Caco-2 (cell line): ENCODE measurements at regions not wholly inside any gene's neighbourhood (a gene's known extent, or its start where the extent isn't known, plus 50 kb on each side); places are given as distances from the start of the nearest gene placed in this dataset.

Source experiments
- BruUV-seq: library from RNA; stranded (reverse); fragments of 400-500 nt; replicated peaks from 2 replicates; lab custom pipeline; 2021; lab: Mats Ljungman, UMichigan
- CTCF ChIA-PET: fragments of 300-600 bp; sonication (Branson Sonifier 250); formaldehyde crosslinking; loops from one replicate; lab custom pipeline; 2022; ENCODE audit warnings: antibody characterized with exemption; lab: Charles Lee
- POLR2A ChIA-PET: fragments of 300-600 bp; sonication (Branson Sonifier 250); formaldehyde crosslinking; loops from one replicate; lab custom pipeline; 2022; ENCODE audit warnings: antibody characterized with exemption; lab: Charles Lee
- DNase-seq, 2 experiments: peaks; one replicate each; pipeline versions ENCODE4 v3.0.0 to v3.0.0-alpha.2; 2020 to 2022
- H3K27me3 ChIP-seq: replicated peaks from 2 replicates; pipeline ENCODE4 v1.6.0; 2011; ENCODE audit warnings: low read length; ENCODE audit not compliant: control insufficient read depth, insufficient read depth
- H3K36me3 ChIP-seq: 2 replicates; pipeline ENCODE4 v1.5.1; 2011; ENCODE audit warnings: low read length; ENCODE audit not compliant: control insufficient read depth, insufficient read depth
- H3K4me1 ChIP-seq: fragments of 250-450 bp; sonication (Bioruptor Pico); 2 replicates; pipeline ENCODE4 v1.5.1; 2020; ENCODE audit warnings: mild to moderate bottlenecking
- H3K4me3 ChIP-seq: 2 replicates; pipeline ENCODE4 v1.5.1; 2011; ENCODE audit warnings: low read depth, mild to moderate bottlenecking, control low read depth, low read length
- H3K9me3 ChIP-seq: fragments of 250-450 bp; sonication (Bioruptor Pico); 2 replicates; pipeline ENCODE4 v1.5.1; 2020; ENCODE audit warnings: mild to moderate bottlenecking, moderate library complexity
- H3K27ac Mint-ChIP-seq: one replicate; pipeline ENCODE4 v1.8.0; 2022; ENCODE audit warnings: mixed read lengths; ENCODE audit not compliant: unreplicated experiment
- H3K27me3 Mint-ChIP-seq: one replicate; pipeline ENCODE4 v1.8.0; 2022; ENCODE audit warnings: mixed read lengths; ENCODE audit not compliant: insufficient read depth, unreplicated experiment
- H3K36me3 Mint-ChIP-seq: one replicate; pipeline ENCODE4 v1.8.0; 2022; ENCODE audit warnings: mild to moderate bottlenecking, mixed read lengths; ENCODE audit not compliant: insufficient read depth, unreplicated experiment
- H3K4me1 Mint-ChIP-seq: one replicate; pipeline ENCODE4 v1.8.0; 2022; ENCODE audit warnings: low read depth, mixed read lengths; ENCODE audit not compliant: unreplicated experiment
- H3K4me3 Mint-ChIP-seq: one replicate; pipeline ENCODE4 v1.8.0; 2022; ENCODE audit warnings: mild to moderate bottlenecking, moderate library complexity, mixed read lengths; ENCODE audit not compliant: unreplicated experiment
- H3K9me3 Mint-ChIP-seq: one replicate; pipeline ENCODE4 v1.8.0; 2022; ENCODE audit warnings: mixed read lengths; ENCODE audit not compliant: unreplicated experiment
- CTCF ChIP-seq, 2 experiments: fragments of 200-600 bp in 1 of 2; IDR thresholded peaks; 1 replicate in 1 of 2; 2 replicates in 1 of 2; pipeline versions ENCODE4 v1.5.1 to v1.8.0; 2011 to 2022; ENCODE audit warnings: antibody characterized with exemption in 1 of 2, control low read depth in 1 of 2, inconsistent platforms in 1 of 2, low read depth in 1 of 2, low read length in 1 of 2, mild to moderate bottlenecking in 1 of 2, moderate library complexity in 1 of 2; ENCODE audit not compliant: insufficient read depth in 1 of 2, severe bottlenecking in 1 of 2, unreplicated experiment in 1 of 2
- intact Hi-C: fragments of 100-400 bp; cut with micrococcal nuclease; formaldehyde crosslinking; loops from one replicate; pipeline ENCODE4 v1.10.0; 2022; ENCODE audit not compliant: unreplicated experiment

- H3K36me3 Mint-ChIP-seq, result peaks cover 6% of the 10 kb centered on the region
- no peak for TF ChIP-seq CTCF (IDR thresholded peaks at IDR 0.05; ENCODE audit: insufficient read depth in 1 of 2, low read depth in 1 of 2, low read length in 1 of 2, severe bottlenecking in 1 of 2, unreplicated experiment in 1 of 2)
- no peak for DNase-seq
- BruUV-seq, result no TSS peak
- H3K27me3 Mint-ChIP-seq, result no peaks in the 10 kb centered on the region
- CTCF ChIA-PET, result no interaction called here
- no peaks in the 10 kb centered on the region for H3K27me3 ChIP-seq
- H3K4me3 Mint-ChIP-seq, result no peak overlapping the region
- POLR2A ChIA-PET, result no interaction called here
- H3K4me3 ChIP-seq, result no peak overlapping the region
- H3K4me1 Mint-ChIP-seq, result peaks cover 61% of the 10 kb centered on the region
- intact Hi-C loops, result loop anchor here (5.0 to 10.0 kb wide), 2 partner anchors 783 to 890 kb away; partner anchors contain the start of gene JAG1
- no peaks in the 10 kb centered on the region for H3K36me3 ChIP-seq
- peaks cover 62% of the 10 kb centered on the region for H3K4me1 ChIP-seq
- 0 out of 2 replicates have a peak, but pooled peaks cover 7% of the 10 kb centered on the region for H3K9me3 ChIP-seq
- H3K27ac Mint-ChIP-seq, result peak overlapping the region; percentile 92
- H3K9me3 Mint-ChIP-seq, result peaks cover 21% of the 10 kb centered on the region
Observed at GRCh38 chr20:11457488-11457887, 460.2 kb upstream of the BTBD3 start.

DNA sequence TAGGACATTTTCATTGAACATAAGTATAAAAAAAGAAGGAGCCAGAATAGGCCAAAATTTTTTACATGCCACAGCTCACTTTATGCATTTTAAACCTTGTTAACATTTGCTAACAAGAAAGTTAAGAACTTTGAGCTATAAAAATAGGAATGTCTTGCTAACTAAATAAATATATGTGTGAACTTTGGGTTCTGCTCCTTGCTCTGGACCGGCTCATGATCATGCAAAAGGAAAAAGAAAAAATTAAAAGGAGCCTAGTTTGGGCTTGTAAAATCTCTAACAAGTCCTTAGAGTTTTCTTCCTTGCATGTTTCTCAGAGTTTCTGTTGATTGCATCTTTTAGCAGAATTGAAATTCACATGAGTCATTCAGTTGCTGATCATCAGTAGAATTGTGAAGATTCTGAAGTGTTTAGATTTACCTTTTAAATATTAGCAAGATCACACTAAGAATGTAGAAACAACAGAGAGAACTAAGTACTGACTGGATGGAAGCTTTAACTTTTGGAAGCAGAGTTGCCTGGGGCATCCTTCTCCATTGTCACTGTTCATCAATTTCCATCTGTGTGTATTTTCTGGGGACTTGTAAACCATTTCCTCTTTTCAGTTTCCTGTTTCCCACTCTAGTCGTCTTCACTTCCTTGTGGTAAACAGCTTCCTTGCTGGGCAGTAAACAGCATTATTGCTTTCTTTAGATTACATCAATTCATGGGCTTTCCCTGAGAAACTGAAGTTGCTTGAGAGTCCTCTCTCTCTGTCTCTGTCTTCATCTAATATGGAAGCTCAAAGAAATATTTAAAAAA, 458.4 kb upstream of the BTBD3 start:
- Mint-ChIP-seq H3K9me3 (peaks cover 21% of the 10 kb centered on the region), H3K4me3 (no peak overlapping the region), H3K27ac (peak overlapping the region; percentile 86), H3K36me3 (peaks cover 6% of the 10 kb centered on the region), H3K27me3 (no peaks in the 10 kb centered on the region), H3K4me1 (peaks cover 43% of the 10 kb centered on the region)
- no peak for DNase-seq
- intact Hi-C loops, result loop anchor here (5.0 to 10.0 kb wide), 2 partner anchors 784 to 892 kb away; partner anchors contain the start of gene JAG1
- no peak overlapping the region for H3K4me3 ChIP-seq
- 0 out of 2 replicates have a peak, but pooled peaks cover 7% of the 10 kb centered on the region for H3K9me3 ChIP-seq
- H3K27me3 ChIP-seq, result no peaks in the 10 kb centered on the region
- peaks cover 44% of the 10 kb centered on the region for H3K4me1 ChIP-seq
- CTCF ChIA-PET, result no interaction called here
- no peaks in the 10 kb centered on the region for H3K36me3 ChIP-seq
- no peak for TF ChIP-seq CTCF (IDR thresholded peaks at IDR 0.05; ENCODE audit: insufficient read depth in 1 of 2, low read depth in 1 of 2, low read length in 1 of 2, severe bottlenecking in 1 of 2, unreplicated experiment in 1 of 2)
- BruUV-seq, result no TSS peak
- POLR2A ChIA-PET, result no interaction called here

GRCh38 chr20:11467436-11467835, 450.3 kb upstream of the BTBD3 start:
- ChIA-PET CTCF (no interaction called here), POLR2A (no interaction called here)
- Histone ChIP-seq H3K27me3 (no peaks in the 10 kb centered on the region), H3K9me3 (no peaks in the 10 kb centered on the region), H3K4me1 (no peaks in the 10 kb centered on the region), H3K4me3 (no peak overlapping the region), H3K36me3 (no peaks in the 10 kb centered on the region)
- Mint-ChIP-seq H3K9me3 (no peaks in the 10 kb centered on the region), H3K36me3 (no peaks in the 10 kb centered on the region), H3K27ac (no peak overlapping the region), H3K27me3 (no peaks in the 10 kb centered on the region), H3K4me1 (no peaks in the 10 kb centered on the region), H3K4me3 (no peak overlapping the region)
- intact Hi-C loops, result no loop called here
- DNase-seq, result no peak
- no peak for TF ChIP-seq CTCF (IDR thresholded peaks at IDR 0.05; ENCODE audit: insufficient read depth in 1 of 2, low read depth in 1 of 2, low read length in 1 of 2, severe bottlenecking in 1 of 2, unreplicated experiment in 1 of 2)
- no TSS peak for BruUV-seq
